Activated B cell treated with CpG ODN at 0.5 μM for 24 hours (primary cell): ENCODE measurements at regions not wholly inside any gene's neighbourhood (a gene's known extent, or its start where the extent isn't known, plus 50 kb on each side); places are given as distances from the start of the nearest gene placed in this dataset.

Experiments used
- ATAC-seq: fragments of 200-7000 bp; cut with Tn5 transposase; one replicate; pipeline ENCODE4 v1.10.0; 2021; ENCODE audit warnings: low read depth, mild to moderate bottlenecking, moderate library complexity
- CTCF ChIA-PET: fragments of 350-600 bp; sonication (Branson Sonifier 250); formaldehyde crosslinking; loops from one replicate; lab custom pipeline; 2021; ENCODE audit warnings: antibody characterized with exemption; lab: Charles Lee
- POLR2A ChIA-PET: fragments of 350-600 bp; sonication (Branson Sonifier 250); formaldehyde crosslinking; loops from one replicate; lab custom pipeline; 2021; ENCODE audit warnings: antibody characterized with exemption; lab: Charles Lee
- DNase-seq: peaks from one replicate; pipeline ENCODE4 v3.0.0; 2022
- H3K27ac Mint-ChIP-seq: one replicate; pipeline ENCODE4 v1.8.0; 2020; ENCODE audit warnings: mixed read lengths
- H3K27me3 Mint-ChIP-seq: one replicate; pipeline ENCODE4 v1.8.0; 2021; ENCODE audit warnings: mixed read lengths
- H3K36me3 Mint-ChIP-seq: one replicate; pipeline ENCODE4 v1.8.0; 2021; ENCODE audit warnings: low read depth, mixed read lengths
- H3K4me1 Mint-ChIP-seq: one replicate; pipeline ENCODE4 v1.8.0; 2021; ENCODE audit warnings: mixed read lengths
- H3K4me3 Mint-ChIP-seq: one replicate; pipeline ENCODE4 v1.8.0; 2020; ENCODE audit warnings: mild to moderate bottlenecking, mixed read lengths
- H3K9me3 Mint-ChIP-seq: one replicate; pipeline ENCODE4 v1.8.0; 2020; ENCODE audit warnings: mixed read lengths
- CTCF ChIP-seq: fragments of 200-600 bp; IDR thresholded peaks from one replicate; pipeline ENCODE4 v1.8.0; 2022; ENCODE audit warnings: antibody characterized with exemption, mild to moderate bottlenecking
- intact Hi-C: fragments of 100-400 bp; cut with micrococcal nuclease; formaldehyde crosslinking; loops from one replicate; pipeline ENCODE4 v1.15.1; 2024

GRCh38 chr2:234873828-234874173, 78.0 kb upstream of the SH3BP4 start:
- intact Hi-C loops, result no loop called here
- POLR2A ChIA-PET, result no interaction called here
- ATAC-seq (no peak), DNase-seq (no peak)
- CTCF ChIA-PET, result no interaction called here
- Mint-ChIP-seq H3K4me1 (peaks cover 12% of the 10 kb centered on the region), H3K27me3 (peaks cover 5% of the 10 kb centered on the region), H3K27ac (no peak overlapping the region), H3K36me3 (no peaks in the 10 kb centered on the region), H3K4me3 (no peak overlapping the region), H3K9me3 (peaks cover 2% of the 10 kb centered on the region)
- no peak for TF ChIP-seq CTCF

- ChIA-PET CTCF (no interaction called here), POLR2A (no interaction called here)
- peaks cover 12% of the 10 kb centered on the region for H3K4me1 Mint-ChIP-seq
- H3K27me3 Mint-ChIP-seq, result peaks cover 5% of the 10 kb centered on the region
- DNase-seq (no peak), ATAC-seq (no peak)
- H3K9me3 Mint-ChIP-seq, result peaks cover 2% of the 10 kb centered on the region
- no peaks in the 10 kb centered on the region for H3K36me3 Mint-ChIP-seq
- no peak overlapping the region for H3K27ac Mint-ChIP-seq
- H3K4me3 Mint-ChIP-seq, result no peak overlapping the region
- TF ChIP-seq CTCF, result no peak
- intact Hi-C loops, result no loop called here
Measured at GRCh38 chr2:234873103-234873827, 78.6 kb upstream of the SH3BP4 start.

- H3K36me3 Mint-ChIP-seq, result no peaks in the 10 kb centered on the region
- intact Hi-C loops, result no loop called here
- ATAC-seq, result no peak
- H3K4me1 Mint-ChIP-seq, result peaks cover 3% of the 10 kb centered on the region
- H3K27me3 Mint-ChIP-seq, result peaks cover 5% of the 10 kb centered on the region
- H3K4me3 Mint-ChIP-seq, result no peak overlapping the region
- POLR2A ChIA-PET, result no interaction called here
- CTCF ChIA-PET, result no interaction called here
- TF ChIP-seq CTCF, result no peak
- H3K9me3 Mint-ChIP-seq, result peaks cover 9% of the 10 kb centered on the region
- H3K27ac Mint-ChIP-seq, result no peak overlapping the region
- DNase-seq, result no peak
Measured at GRCh38 chr2:234869969-234870368, 81.8 kb upstream of the SH3BP4 start.

- no peaks in the 10 kb centered on the region for H3K4me1 Mint-ChIP-seq
- TF ChIP-seq CTCF, result no peak
- DNase-seq, result no peak
- ChIA-PET CTCF (no interaction called here), POLR2A (no interaction called here)
- intact Hi-C loops, result no loop called here
- no peak overlapping the region for H3K4me3 Mint-ChIP-seq
- peaks cover 9% of the 10 kb centered on the region for H3K9me3 Mint-ChIP-seq
- no peak for ATAC-seq
- H3K27me3 Mint-ChIP-seq, result peaks cover 5% of the 10 kb centered on the region
- H3K36me3 Mint-ChIP-seq, result no peaks in the 10 kb centered on the region
- no peak overlapping the region for H3K27ac Mint-ChIP-seq
Measured at GRCh38 chr2:234869164-234869563, 82.7 kb upstream of the SH3BP4 start.

- POLR2A ChIA-PET, result no interaction called here
- no peak overlapping the region for H3K4me3 Mint-ChIP-seq
- H3K4me1 Mint-ChIP-seq, result no peaks in the 10 kb centered on the region
- intact Hi-C loops, result no loop called here
- TF ChIP-seq CTCF, result no peak
- no peaks in the 10 kb centered on the region for H3K36me3 Mint-ChIP-seq
- peaks cover 5% of the 10 kb centered on the region for H3K27me3 Mint-ChIP-seq
- DNase-seq (no peak), ATAC-seq (no peak)
- H3K9me3 Mint-ChIP-seq, result peaks cover 9% of the 10 kb centered on the region
- CTCF ChIA-PET, result no interaction called here
- H3K27ac Mint-ChIP-seq, result no peak overlapping the region
Measured at GRCh38 chr2:234867882-234868285, 83.9 kb upstream of the SH3BP4 start.
